Left renal pelvis (tissue), 4 donors: ENCODE measurements at regions not wholly inside any gene's neighbourhood (a gene's known extent, or its start where the extent isn't known, plus 50 kb on each side); places are given as distances from the start of the nearest gene placed in this dataset.
"Not testable (repeated sequence)": the region's sequence is repeated elsewhere in the genome, so short reads cannot be mapped to it uniquely, and the experiment has no call there.

Experiments used
- DNase-seq, 4 donors: peaks; one replicate each; pipeline ENCODE4 v3.0.0-alpha.2; 2013; ENCODE audit warnings: low read depth in 4 of 4, low spot score in 3 of 4

- peak in 1 of 4 donors; percentile 3 for DNase-seq
These were observed 77.2 kb upstream of the GALNT7 start for GRCh38 chr4:173091362-173091761.

- no peak for DNase-seq
These were observed 76.7 kb upstream of the GALNT7 start for GRCh38 chr4:173091958-173092357.

- DNase-seq = no peak
These were observed 75.2 kb upstream of the GALNT7 start for GRCh38 chr4:173093361-173093760.

GRCh38 chr4:173094739-173095421 lies 73.7 kb upstream of the GALNT7 start:
- DNase-seq = no peak

GRCh38 chr4:173099447-173099846 lies 69.2 kb upstream of the GALNT7 start:
- not testable (repeated sequence) for DNase-seq

- no peak for DNase-seq
These were observed 57.6 kb upstream of the GALNT7 start for GRCh38 chr4:173111031-173111430.

GRCh38 chr4:173117430-173117829 lies 51.2 kb upstream of the GALNT7 start:
- DNase-seq = not testable (repeated sequence)
